ENCODE measurements at regions not wholly inside any gene's neighbourhood (a gene's known extent, or its start where the extent isn't known, plus 50 kb on each side); places are given as distances from the start of the nearest gene placed in this dataset.

DNA sequence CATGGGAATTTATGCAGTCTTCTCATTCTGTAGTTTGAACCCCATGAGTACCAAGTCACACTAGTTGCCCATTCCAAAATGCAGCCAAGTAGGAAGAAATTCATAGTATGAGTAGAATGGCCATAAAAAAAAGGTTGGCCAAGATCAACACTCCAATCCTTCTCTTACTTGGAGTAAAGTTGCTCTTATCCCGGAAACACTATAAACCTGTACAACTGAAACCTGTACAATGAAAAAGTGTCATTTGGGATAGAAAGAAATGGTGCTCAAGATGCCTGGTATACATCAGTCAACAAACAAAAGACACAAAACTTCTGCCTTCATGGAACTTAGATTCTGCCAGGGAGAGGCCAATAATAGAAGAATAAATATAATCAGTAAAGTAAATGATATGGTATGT, 325.0 kb downstream of the NFIB start:
- no peak overlapping the region for H3K27ac ChIP-seq
- no peaks in the 10 kb centered on the region for H3K27me3 ChIP-seq
- DNase-seq (ENCODE audit: extremely low spot score in 2 of 2): no peak
- no peaks in the 10 kb centered on the region for H3K4me1 ChIP-seq
- no peaks in the 10 kb centered on the region for H3K9me3 ChIP-seq
- H3K4me3 ChIP-seq: no peak overlapping the region
- intact Hi-C loops (cut with DNase I): no loop called here
- no peak for TF ChIP-seq POLR2A (IDR thresholded peaks at IDR 0.05)
- no peak for TF ChIP-seq POLR2AphosphoS5 (IDR thresholded peaks at IDR 0.05; ENCODE audit: insufficient read depth in 1 of 2, low read depth in 1 of 2)
- TF ChIP-seq, protein P1, sequence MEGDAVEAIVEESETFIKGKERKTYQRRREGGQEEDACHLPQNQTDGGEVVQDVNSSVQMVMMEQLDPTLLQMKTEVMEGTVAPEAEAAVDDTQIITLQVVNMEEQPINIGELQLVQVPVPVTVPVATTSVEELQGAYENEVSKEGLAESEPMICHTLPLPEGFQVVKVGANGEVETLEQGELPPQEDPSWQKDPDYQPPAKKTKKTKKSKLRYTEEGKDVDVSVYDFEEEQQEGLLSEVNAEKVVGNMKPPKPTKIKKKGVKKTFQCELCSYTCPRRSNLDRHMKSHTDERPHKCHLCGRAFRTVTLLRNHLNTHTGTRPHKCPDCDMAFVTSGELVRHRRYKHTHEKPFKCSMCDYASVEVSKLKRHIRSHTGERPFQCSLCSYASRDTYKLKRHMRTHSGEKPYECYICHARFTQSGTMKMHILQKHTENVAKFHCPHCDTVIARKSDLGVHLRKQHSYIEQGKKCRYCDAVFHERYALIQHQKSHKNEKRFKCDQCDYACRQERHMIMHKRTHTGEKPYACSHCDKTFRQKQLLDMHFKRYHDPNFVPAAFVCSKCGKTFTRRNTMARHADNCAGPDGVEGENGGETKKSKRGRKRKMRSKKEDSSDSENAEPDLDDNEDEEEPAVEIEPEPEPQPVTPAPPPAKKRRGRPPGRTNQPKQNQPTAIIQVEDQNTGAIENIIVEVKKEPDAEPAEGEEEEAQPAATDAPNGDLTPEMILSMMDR (IDR thresholded peaks at IDR 0.05): no peak
- no peaks in the 10 kb centered on the region for H3K36me3 ChIP-seq

DNA sequence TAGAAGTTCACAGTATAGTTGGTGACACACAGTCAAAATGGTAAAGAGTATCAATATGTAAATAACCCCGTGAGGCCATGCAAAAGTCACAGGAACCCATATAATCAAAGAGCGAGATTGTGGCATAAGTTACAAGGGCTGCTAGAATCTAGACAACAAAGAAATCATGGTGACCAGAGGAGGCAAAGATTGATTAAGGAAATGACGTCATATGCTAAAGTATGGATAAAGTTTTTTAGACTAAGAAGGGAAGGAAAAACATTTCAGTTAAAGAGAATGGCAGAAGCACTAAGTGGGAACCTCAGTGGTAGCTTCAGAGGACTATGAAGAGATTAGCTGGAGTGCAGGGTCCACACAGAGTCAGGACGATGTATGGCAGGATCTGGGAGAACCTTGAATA, 330.3 kb downstream of the NFIB start:
- intact Hi-C loops (cut with DNase I): no loop called here
- H3K4me3 ChIP-seq: no peak overlapping the region
- no peaks in the 10 kb centered on the region for H3K4me1 ChIP-seq
- H3K9me3 ChIP-seq: no peaks in the 10 kb centered on the region
- no peak overlapping the region for H3K27ac ChIP-seq
- no peaks in the 10 kb centered on the region for H3K27me3 ChIP-seq
- TF ChIP-seq POLR2A (IDR thresholded peaks at IDR 0.05): no peak
- TF ChIP-seq, protein P1 (IDR thresholded peaks at IDR 0.05): no peak
- TF ChIP-seq POLR2AphosphoS5 (IDR thresholded peaks at IDR 0.05; ENCODE audit: insufficient read depth in 1 of 2, low read depth in 1 of 2): no peak
- H3K36me3 ChIP-seq: no peaks in the 10 kb centered on the region
- DNase-seq (ENCODE audit: extremely low spot score in 2 of 2): no peak

DNA sequence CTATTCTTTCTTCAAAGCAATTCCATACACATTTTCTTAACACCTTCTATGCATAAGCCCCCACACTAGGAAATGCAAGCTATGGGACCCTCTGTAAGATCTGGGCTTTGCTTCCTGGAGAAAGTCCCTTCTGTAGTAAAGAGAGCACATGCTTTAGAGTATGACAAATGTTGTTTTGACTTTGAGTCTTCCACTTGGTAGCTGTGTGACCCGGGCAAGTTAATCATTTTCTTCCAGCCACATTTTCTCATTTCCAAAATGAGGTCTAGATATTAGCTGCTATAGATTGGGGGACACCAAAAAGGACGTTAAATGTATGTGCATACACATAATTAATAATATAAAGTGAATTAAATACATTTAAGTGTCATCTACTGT, 334.0 kb downstream of the NFIB start:
- Histone ChIP-seq H3K9me3 (no peaks in the 10 kb centered on the region), H3K4me3 (no peak overlapping the region), H3K4me1 (no peaks in the 10 kb centered on the region), H3K36me3 (no peaks in the 10 kb centered on the region), H3K27me3 (no peaks in the 10 kb centered on the region), H3K27ac (no peak overlapping the region)
- no peak for DNase-seq (ENCODE audit: extremely low spot score in 2 of 2)
- intact Hi-C loops (cut with DNase I): no loop called here
- TF ChIP-seq POLR2AphosphoS5 (IDR thresholded peaks at IDR 0.05; ENCODE audit: insufficient read depth in 1 of 2, low read depth in 1 of 2) (no peak), POLR2A (IDR thresholded peaks at IDR 0.05) (no peak)
- TF ChIP-seq, protein P1 (IDR thresholded peaks at IDR 0.05): no peak

DNA sequence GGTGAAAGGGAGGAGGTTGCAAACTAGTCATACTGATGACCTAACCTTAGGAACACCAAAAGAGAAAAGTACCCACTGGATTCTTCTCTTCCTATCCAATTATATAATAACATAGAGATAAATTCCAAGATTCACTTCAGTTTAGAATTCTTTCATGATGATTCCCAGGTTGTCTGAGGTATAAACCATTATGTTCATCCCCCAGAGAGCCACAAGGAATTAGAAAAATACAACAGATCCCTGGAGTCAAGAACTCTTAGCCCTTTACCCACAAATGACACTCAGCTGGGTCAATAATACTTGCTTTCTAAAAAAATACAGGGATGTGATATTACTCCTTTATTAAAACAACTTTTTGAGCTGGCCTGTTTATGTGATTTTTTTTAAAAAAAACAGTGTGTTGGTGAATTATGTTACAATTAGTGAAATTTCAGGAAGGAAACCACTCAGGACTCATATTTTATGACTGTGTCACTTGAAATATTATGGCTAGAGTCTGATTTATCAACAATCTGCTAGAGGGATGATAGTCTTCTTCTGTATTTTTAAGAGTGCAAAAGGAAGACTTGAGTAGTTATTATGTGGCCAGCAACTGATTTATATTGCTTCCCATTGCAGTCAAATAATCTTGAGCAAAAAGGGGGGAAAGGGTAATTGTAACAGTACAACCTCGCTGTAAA, 338.2 kb downstream of the NFIB start:
- DNase-seq (ENCODE audit: extremely low spot score in 2 of 2): no peak
- H3K4me3 ChIP-seq: no peak overlapping the region
- TF ChIP-seq POLR2A (IDR thresholded peaks at IDR 0.05) (no peak), POLR2AphosphoS5 (IDR thresholded peaks at IDR 0.05; ENCODE audit: insufficient read depth in 1 of 2, low read depth in 1 of 2) (no peak)
- TF ChIP-seq, protein P1 (IDR thresholded peaks at IDR 0.05): no peak
- no peaks in the 10 kb centered on the region for H3K27me3 ChIP-seq
- intact Hi-C loops (cut with DNase I): no loop called here
- H3K4me1 ChIP-seq: no peaks in the 10 kb centered on the region
- no peak overlapping the region for H3K27ac ChIP-seq
- H3K36me3 ChIP-seq: no peaks in the 10 kb centered on the region
- H3K9me3 ChIP-seq: no peaks in the 10 kb centered on the region

DNA sequence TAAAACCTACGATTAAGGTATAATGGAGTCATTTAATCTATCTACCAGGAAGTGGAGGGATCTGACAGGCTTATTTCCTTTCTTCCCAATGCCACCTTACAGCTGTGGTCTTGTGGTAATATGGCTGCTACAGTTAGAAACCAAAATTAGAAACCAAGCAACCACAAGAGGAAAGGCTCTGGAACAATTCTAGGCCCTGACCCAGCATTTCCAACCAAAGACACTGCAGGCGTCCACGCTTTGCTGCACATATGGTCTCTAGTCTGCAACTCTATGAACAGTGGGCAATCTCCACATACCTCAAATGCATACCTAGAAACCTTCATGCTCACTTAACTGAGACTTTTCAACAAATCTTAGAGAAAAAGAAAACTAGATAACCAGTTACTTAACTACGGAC, 339.1 kb downstream of the NFIB start:
- intact Hi-C loops (cut with DNase I): no loop called here
- no peaks in the 10 kb centered on the region for H3K9me3 ChIP-seq
- DNase-seq (ENCODE audit: extremely low spot score in 2 of 2): no peak
- H3K27ac ChIP-seq: no peak overlapping the region
- H3K27me3 ChIP-seq: no peaks in the 10 kb centered on the region
- no peaks in the 10 kb centered on the region for H3K4me1 ChIP-seq
- no peaks in the 10 kb centered on the region for H3K36me3 ChIP-seq
- H3K4me3 ChIP-seq: no peak overlapping the region
- TF ChIP-seq, protein P1 (IDR thresholded peaks at IDR 0.05): no peak
- no peak for TF ChIP-seq POLR2A (IDR thresholded peaks at IDR 0.05)
- TF ChIP-seq POLR2AphosphoS5 (IDR thresholded peaks at IDR 0.05; ENCODE audit: insufficient read depth in 1 of 2, low read depth in 1 of 2): no peak

All from vagina (tissue), 2 donors.